ENCODE measurements at regions not wholly inside any gene's neighbourhood (a gene's known extent, or its start where the extent isn't known, plus 50 kb on each side); places are given as distances from the start of the nearest gene placed in this dataset.

- TF ChIP-seq CTCF (conservative IDR thresholded peaks at IDR 0.05; ENCODE audit: low read depth, low read length) (no peak), EZH2 (IDR thresholded peaks at IDR 0.05; ENCODE audit: borderline replicate concordance, low read depth, low read length, poor library complexity, severe bottlenecking) (no peak)
Observed at GRCh38 chr1:106608841-106609240, 447.6 kb upstream of the PRMT6 start.

Data from A673 (cell line).